C4-2B (cell line): ENCODE measurements at regions not wholly inside any gene's neighbourhood (a gene's known extent, or its start where the extent isn't known, plus 50 kb on each side); places are given as distances from the start of the nearest gene placed in this dataset.
A peak's percentile ranks its signal among the peaks of the same experiment; 100 is the strongest.

Experiments used
- H3K27ac ChIP-seq: fragments of 450-650 bp; 2 replicates; pipeline ENCODE4 v1.5.1; 2017
- CTCF ChIP-seq: fragments of 450-650 bp; conservative IDR thresholded peaks from 2 replicates; pipeline ENCODE4 v1.5.1; 2017; ENCODE audit warnings: mild to moderate bottlenecking
- ZFX ChIP-seq: fragments of 450-650 bp; IDR thresholded peaks from 2 replicates; pipeline ENCODE4 v1.6.1; 2017

- TF ChIP-seq ZFX: no peak
- no peak for TF ChIP-seq CTCF
Observed at GRCh38 chr2:607172-607571, 70.0 kb downstream of the TMEM18 start.

GRCh38 chr2:605674-606608 is 71.3 kb downstream of the TMEM18 start:
- H3K27ac ChIP-seq: no peak overlapping the region
- TF ChIP-seq CTCF (no peak), ZFX (no peak)

More at GRCh38 chr2:607172-607571, 70.0 kb downstream of the TMEM18 start:
- no peak overlapping the region for H3K27ac ChIP-seq

- no peak for TF ChIP-seq ZFX
- TF ChIP-seq CTCF: no peak
- no peak overlapping the region for H3K27ac ChIP-seq
Observed at GRCh38 chr2:604854-605524, 72.2 kb downstream of the TMEM18 start.

GRCh38 chr2:604385-604784 is 72.8 kb downstream of the TMEM18 start:
- TF ChIP-seq CTCF: no peak
- TF ChIP-seq ZFX: no peak
- H3K27ac ChIP-seq: no peak overlapping the region

- 0 out of 2 replicates have a peak overlapping the region, but pooled peaks have one; percentile 11 for H3K27ac ChIP-seq
- TF ChIP-seq ZFX: no peak
- TF ChIP-seq CTCF: no peak
Observed at GRCh38 chr2:603869-604268, 73.3 kb downstream of the TMEM18 start.

GRCh38 chr2:603427-603826 is 73.8 kb downstream of the TMEM18 start:
- H3K27ac ChIP-seq: 0 out of 2 replicates have a peak overlapping the region, but pooled peaks have one; percentile 11
- TF ChIP-seq ZFX (no peak), CTCF (no peak)

- no peak overlapping the region for H3K27ac ChIP-seq
- no peak for TF ChIP-seq CTCF
- no peak for TF ChIP-seq ZFX
Observed at GRCh38 chr2:602571-603359, 74.4 kb downstream of the TMEM18 start.
